ENCODE measurements at regions not wholly inside any gene's neighbourhood (a gene's known extent, or its start where the extent isn't known, plus 50 kb on each side); places are given as distances from the start of the nearest gene placed in this dataset.

DNA sequence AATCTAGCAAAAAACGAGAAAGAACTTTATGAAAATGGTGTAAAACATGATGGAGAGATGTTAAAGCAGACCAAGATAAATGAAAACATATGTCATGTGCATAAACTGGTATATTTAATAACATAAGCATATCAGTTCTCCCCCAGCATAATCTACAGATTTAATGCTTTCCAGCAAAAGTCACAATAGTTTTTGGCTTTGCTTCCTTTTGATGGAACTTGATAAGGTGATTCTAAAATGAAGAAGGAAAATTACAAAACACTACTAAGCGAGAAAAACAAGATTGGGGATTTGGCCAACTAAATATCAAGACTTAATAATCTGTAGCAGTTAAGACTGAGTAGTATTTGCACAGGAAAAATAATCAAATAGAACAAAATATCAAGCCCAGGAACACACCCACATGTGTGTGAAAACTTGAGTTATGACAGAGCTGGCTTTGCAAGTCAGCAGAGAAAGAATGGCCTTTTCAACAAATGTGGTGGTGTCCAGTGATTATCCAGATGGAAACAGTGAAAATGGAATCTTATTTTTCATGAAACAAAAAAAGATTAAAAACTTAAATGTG, 83.7 kb upstream of the L3MBTL4 start:
- no peaks in the 10 kb centered on the region for H3K27me3 Mint-ChIP-seq (ENCODE audit: unreplicated experiment)
- peaks cover 2% of the 10 kb centered on the region for H3K4me1 Mint-ChIP-seq (ENCODE audit: unreplicated experiment)
- no peaks in the 10 kb centered on the region for H3K9me3 Mint-ChIP-seq (ENCODE audit: unreplicated experiment)
- no peak for DNase-seq (ENCODE audit: low spot score)
- H3K36me3 Mint-ChIP-seq (ENCODE audit: low read depth, unreplicated experiment), result no peaks in the 10 kb centered on the region
- H3K4me3 Mint-ChIP-seq (ENCODE audit: unreplicated experiment), result no peak overlapping the region
- TF ChIP-seq, protein P1, sequence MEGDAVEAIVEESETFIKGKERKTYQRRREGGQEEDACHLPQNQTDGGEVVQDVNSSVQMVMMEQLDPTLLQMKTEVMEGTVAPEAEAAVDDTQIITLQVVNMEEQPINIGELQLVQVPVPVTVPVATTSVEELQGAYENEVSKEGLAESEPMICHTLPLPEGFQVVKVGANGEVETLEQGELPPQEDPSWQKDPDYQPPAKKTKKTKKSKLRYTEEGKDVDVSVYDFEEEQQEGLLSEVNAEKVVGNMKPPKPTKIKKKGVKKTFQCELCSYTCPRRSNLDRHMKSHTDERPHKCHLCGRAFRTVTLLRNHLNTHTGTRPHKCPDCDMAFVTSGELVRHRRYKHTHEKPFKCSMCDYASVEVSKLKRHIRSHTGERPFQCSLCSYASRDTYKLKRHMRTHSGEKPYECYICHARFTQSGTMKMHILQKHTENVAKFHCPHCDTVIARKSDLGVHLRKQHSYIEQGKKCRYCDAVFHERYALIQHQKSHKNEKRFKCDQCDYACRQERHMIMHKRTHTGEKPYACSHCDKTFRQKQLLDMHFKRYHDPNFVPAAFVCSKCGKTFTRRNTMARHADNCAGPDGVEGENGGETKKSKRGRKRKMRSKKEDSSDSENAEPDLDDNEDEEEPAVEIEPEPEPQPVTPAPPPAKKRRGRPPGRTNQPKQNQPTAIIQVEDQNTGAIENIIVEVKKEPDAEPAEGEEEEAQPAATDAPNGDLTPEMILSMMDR (IDR thresholded peaks at IDR 0.05; ENCODE audit: unreplicated experiment), result no peak
- H3K27ac Mint-ChIP-seq (ENCODE audit: unreplicated experiment), result no peak overlapping the region

DNA sequence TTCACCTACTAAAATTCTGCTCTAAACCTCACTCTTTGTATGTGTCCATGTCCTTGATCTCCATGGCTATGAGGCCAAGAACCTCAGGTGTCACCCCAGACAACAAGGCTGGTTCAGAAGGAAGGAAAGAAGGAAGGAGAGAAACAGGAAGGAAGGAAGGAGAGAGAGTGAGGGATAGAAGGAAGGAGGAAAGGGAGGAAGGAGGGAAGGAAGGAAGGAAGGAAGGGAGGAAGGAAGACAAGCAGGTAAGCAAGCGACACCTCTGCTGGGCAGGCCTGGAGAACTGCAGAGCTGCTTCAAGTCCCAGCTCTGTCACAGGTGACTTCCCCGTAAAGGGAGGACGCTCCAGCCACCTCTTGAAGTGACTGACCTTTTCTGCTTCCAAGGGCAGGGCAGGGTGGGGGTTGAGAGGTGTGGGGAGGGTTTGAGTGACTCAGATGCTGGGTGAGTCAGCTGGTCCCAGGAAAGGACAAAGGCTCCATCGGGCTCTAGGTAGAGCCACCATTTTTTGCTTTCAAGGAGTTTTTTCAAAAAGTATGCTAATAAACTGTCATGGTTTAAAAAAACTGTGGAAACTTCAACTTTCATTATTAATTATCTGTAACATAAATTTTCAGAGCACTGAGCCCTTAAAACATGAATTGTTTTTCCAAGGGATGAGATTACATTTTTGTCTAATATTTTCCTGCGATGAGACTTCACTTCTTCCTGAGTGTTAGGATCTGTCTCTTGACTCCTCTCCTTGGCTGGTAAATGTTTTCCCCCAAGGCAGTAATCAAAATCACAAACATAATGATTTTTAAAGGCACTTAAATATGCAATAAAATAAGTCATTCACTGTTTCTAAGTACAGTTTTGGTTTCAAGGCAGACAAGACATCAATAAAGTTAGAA, 90.1 kb upstream of the L3MBTL4 start:
- no peaks in the 10 kb centered on the region for H3K9me3 Mint-ChIP-seq (ENCODE audit: unreplicated experiment)
- DNase-seq (ENCODE audit: low spot score), result no peak
- TF ChIP-seq, protein P1 (IDR thresholded peaks at IDR 0.05; ENCODE audit: unreplicated experiment), result no peak
- H3K27ac Mint-ChIP-seq (ENCODE audit: unreplicated experiment), result no peak overlapping the region
- no peaks in the 10 kb centered on the region for H3K27me3 Mint-ChIP-seq (ENCODE audit: unreplicated experiment)
- peaks cover 2% of the 10 kb centered on the region for H3K4me1 Mint-ChIP-seq (ENCODE audit: unreplicated experiment)
- no peak overlapping the region for H3K4me3 Mint-ChIP-seq (ENCODE audit: unreplicated experiment)
- no peaks in the 10 kb centered on the region for H3K36me3 Mint-ChIP-seq (ENCODE audit: low read depth, unreplicated experiment)

DNA sequence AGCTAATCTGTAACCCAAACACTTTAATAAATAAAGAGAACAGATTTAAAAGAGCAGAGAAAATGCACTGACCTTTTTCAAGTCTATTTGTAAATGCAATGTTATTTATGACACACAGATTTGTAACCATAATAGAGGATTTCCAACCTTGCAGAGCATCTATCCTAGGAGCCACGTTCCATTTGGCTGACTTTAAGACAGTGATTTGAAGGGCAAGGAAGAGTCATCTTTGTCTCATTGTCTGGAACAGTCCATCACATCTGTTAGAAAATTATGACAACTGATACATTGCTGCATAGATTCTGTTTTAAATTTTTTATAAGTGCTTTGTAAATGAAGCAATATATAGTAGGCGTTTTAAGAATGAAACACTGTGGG, 90.8 kb upstream of the L3MBTL4 start:
- Mint-ChIP-seq H3K4me3 (ENCODE audit: unreplicated experiment) (no peak overlapping the region), H3K27ac (ENCODE audit: unreplicated experiment) (no peak overlapping the region)
- DNase-seq (ENCODE audit: low spot score), result no peak

DNA sequence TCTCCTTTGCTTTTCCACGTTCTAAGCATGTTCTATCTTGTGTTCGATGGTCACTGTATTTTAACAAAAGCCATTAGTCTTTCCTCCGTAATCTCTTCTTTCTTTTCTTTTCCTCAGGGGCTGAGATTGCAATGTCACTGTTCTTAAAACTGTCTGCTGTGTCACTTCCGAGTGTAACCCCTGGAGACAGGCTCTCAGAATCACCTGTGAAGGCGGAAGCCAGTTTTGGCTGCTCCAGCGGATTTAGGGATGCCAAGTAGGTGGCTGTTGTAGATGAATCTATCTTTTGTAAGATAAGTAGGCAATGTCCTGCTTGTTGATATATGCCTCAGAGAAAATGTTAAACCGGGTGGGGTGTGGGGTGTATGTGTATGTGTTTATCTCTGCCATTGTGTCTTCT, 94.7 kb upstream of the L3MBTL4 start:
- Mint-ChIP-seq H3K4me1 (ENCODE audit: unreplicated experiment) (no peaks in the 10 kb centered on the region), H3K27me3 (ENCODE audit: unreplicated experiment) (peaks cover 3% of the 10 kb centered on the region), H3K4me3 (ENCODE audit: unreplicated experiment) (no peak overlapping the region), H3K9me3 (ENCODE audit: unreplicated experiment) (no peaks in the 10 kb centered on the region), H3K27ac (ENCODE audit: unreplicated experiment) (no peak overlapping the region), H3K36me3 (ENCODE audit: low read depth, unreplicated experiment) (no peaks in the 10 kb centered on the region)
- DNase-seq (ENCODE audit: low spot score), result no peak
- TF ChIP-seq, protein P1 (IDR thresholded peaks at IDR 0.05; ENCODE audit: unreplicated experiment), result no peak

More for the DNA sequence above, 90.8 kb upstream of the L3MBTL4 start:
- Mint-ChIP-seq H3K9me3 (ENCODE audit: unreplicated experiment) (no peaks in the 10 kb centered on the region), H3K27me3 (ENCODE audit: unreplicated experiment) (peaks cover under 1% of the 10 kb centered on the region), H3K4me1 (ENCODE audit: unreplicated experiment) (peaks cover 2% of the 10 kb centered on the region), H3K36me3 (ENCODE audit: low read depth, unreplicated experiment) (no peaks in the 10 kb centered on the region)
- TF ChIP-seq, protein P1 (IDR thresholded peaks at IDR 0.05; ENCODE audit: unreplicated experiment), result no peak

DNA sequence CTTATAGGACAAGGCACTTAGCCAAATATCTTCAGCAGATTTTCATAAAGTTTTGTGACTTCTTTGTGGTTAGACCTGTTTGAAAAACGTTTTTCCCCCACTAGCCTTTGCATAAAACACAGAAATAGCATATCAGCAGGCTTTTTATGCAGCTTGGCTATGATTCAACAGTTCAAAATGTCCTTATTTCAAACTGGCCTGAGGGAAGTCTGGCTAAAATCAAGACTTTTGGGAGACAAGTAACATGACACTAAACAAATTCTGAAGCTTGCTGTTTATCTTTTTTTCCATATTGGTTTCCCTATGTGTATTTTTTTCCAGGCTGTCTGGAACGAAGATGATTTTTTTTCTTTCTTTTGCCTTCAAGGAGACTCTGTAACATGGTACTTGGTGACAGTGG, 95.1 kb upstream of the L3MBTL4 start:
- TF ChIP-seq, protein P1 (IDR thresholded peaks at IDR 0.05; ENCODE audit: unreplicated experiment), result no peak
- H3K36me3 Mint-ChIP-seq (ENCODE audit: low read depth, unreplicated experiment), result no peaks in the 10 kb centered on the region
- no peaks in the 10 kb centered on the region for H3K9me3 Mint-ChIP-seq (ENCODE audit: unreplicated experiment)
- H3K4me3 Mint-ChIP-seq (ENCODE audit: unreplicated experiment), result no peak overlapping the region
- H3K4me1 Mint-ChIP-seq (ENCODE audit: unreplicated experiment), result no peaks in the 10 kb centered on the region
- no peak for DNase-seq (ENCODE audit: low spot score)
- no peak overlapping the region for H3K27ac Mint-ChIP-seq (ENCODE audit: unreplicated experiment)
- peaks cover 3% of the 10 kb centered on the region for H3K27me3 Mint-ChIP-seq (ENCODE audit: unreplicated experiment)
